ENCODE measurements at regions not wholly inside any gene's neighbourhood (a gene's known extent, or its start where the extent isn't known, plus 50 kb on each side); places are given as distances from the start of the nearest gene placed in this dataset.
"Not testable (repeated sequence)": the region's sequence is repeated elsewhere in the genome, so short reads cannot be mapped to it uniquely, and the experiment has no call there.

DNA sequence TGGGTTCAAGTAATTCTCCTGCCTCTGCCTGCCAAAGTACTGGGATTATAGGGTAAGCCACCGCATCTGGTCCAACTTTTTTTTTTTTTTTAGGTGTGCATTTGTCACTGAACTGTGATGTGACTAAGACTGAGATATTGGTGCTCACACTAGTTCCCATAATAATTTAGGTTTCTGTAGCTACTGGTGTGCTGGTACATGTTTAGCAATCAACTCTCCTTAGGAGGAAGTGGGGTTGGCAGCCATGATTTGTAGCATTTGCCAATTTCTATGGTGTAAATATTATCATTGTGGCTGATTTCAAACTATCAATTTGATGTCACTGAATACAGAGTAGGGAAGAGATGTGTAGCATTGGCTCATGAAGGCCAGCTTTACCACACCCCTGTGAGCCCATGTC is 372.7 kb downstream of the EDEM1 start:
- no peak for DNase-seq

GRCh38 chr3:5563537-5564277 is 376.2 kb downstream of the EDEM1 start:
- peak; percentile 42 for DNase-seq

DNA sequence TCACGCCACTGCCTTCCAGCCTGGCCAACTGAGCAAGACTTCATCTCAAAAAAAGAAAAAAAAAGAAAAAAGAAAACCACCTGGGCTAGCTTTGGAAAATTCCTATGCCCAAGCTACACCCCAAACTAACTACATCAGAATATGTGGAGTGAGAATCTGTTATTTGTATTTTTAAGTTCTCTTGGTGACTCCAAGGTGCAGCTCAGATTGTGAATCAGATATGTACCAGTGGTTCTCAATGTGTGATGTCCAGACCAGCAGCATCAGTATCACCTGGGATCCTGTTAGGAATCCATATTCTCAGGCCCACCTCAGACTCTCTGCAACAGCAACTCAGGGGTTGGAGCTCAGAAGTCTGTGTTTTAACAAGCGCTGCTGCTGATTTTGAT is 376.8 kb downstream of the EDEM1 start:
- DNase-seq: no peak

DNA sequence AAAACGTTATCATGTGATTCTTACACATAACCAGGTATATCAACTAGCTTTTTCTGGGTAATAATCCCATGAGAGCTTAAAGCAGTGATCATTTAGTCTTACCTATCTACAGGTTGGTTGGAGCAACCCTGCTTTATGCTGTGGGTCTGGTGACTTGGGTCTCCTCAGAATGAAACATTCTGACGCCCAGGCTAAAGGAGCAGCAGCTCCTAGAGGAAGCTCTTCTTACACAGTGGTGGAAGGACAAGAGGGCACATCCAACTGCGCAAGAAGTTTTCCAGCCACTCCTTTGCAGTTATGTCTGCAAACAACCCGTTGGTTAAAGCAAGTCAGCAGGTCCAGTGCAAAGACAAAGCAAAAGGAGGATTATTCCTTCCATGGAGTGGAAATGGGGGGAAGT is 377.5 kb downstream of the EDEM1 start:
- DNase-seq: peak; percentile 7

DNA sequence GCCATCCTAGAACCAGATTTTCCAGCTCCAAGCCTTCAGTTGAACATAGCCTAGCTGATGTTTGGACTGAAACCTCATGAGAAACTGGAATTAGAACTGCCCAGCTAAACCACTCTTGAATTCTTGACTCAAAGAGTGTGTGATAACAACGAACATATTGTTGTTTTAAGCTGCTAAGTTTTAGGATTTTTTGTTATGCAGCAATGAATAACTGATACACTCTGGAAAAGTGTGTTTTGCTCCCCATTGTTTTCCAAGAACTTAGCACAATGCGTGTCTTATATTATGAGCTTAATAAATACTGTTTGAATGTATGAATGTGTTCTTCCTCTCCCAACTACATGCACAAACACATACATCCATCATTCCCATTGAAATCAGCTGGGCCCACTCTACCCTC is 379.6 kb downstream of the EDEM1 start:
- no peak for DNase-seq

DNA sequence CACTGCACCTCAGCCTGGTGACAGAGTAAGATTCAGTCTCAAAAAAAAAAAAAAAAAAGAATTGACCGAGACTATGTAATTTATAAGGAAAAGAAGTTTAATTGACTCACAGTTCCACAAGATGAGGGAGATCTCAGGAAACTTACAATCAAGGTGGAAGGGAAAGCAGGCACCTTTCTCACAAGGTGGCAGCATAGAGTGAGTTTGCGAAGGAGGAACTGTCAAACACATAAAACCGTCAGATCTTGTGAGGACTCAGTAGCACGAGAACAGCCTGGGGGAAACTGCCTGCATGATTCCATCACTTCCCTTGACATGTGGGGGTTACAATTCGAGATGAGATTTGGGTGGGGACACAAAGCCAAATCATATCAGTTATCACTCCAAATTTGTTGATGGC is 380.9 kb downstream of the EDEM1 start:
- DNase-seq: peak; percentile 41

- DNase-seq: no peak
These were observed 381.6 kb downstream of the EDEM1 start for GRCh38 chr3:5569152-5569551.

DNA sequence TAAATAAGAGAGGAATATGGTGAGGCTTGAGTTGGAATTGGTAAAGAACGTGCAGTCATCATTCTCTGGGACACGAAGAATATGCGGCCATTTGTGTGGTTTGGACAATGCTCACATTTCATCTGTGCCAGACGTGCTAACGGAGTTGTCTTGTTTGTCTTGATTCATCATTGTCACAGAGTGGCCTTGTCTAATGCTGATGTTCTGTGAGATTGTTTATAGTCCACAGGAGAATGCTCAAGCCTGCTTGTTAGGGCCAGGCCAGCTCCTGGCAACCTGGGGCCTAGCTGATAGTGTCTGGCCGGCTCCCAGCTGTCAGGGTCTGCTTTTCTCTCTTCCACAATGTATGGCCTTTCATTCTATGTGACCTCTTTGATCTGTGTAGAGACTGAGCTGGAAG is 384.7 kb downstream of the EDEM1 start:
- DNase-seq: no peak

- DNase-seq: no peak
These were observed 388.9 kb downstream of the EDEM1 start for GRCh38 chr3:5576277-5577011.

GRCh38 chr3:5579139-5579602 is 391.7 kb downstream of the EDEM1 start:
- no peak for DNase-seq

DNA sequence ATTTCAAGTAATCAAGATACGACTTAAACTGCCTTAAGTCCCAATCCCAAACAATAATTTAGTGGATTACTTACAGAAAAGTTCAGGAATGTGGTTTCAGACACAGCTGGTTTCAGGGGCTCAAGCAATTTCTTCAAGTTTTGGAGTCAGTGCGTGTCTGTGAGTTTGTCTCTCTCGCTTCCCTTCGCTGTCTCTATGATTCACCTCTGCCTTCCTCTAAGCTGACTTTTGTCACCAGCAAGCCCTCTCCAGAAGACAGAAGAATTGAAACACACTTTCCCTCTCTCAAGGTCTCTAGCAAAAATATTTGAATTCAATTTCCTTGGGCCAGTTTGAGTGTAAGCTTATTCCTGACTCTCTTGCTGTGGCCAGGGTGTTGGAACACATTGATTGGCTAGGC is 392.4 kb downstream of the EDEM1 start:
- DNase-seq: no peak

GRCh38 chr3:5580826-5581225 is 393.3 kb downstream of the EDEM1 start:
- DNase-seq: no peak

DNA sequence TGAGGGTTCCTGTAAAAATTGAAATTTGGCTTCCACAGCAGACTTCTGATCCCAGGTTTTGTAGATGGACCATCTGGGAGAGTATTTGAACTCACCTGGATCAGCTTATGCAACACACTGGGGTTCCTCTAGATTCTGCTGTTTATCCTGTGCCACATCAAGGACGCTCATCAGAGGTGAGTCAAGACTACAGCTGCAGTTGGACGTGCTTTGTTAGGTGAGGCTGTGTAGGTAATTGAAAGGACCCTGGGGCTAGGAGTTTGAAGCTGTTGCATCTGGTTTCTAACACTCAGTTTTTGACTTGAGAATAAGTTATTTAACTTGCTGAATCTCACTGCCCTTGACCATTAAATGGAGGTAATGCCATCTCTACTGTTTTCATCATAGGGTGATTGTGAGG is 394.2 kb downstream of the EDEM1 start:
- DNase-seq: peak; percentile 2

- DNase-seq: no peak
These were observed 396.4 kb downstream of the EDEM1 start for GRCh38 chr3:5583920-5584319.

DNA sequence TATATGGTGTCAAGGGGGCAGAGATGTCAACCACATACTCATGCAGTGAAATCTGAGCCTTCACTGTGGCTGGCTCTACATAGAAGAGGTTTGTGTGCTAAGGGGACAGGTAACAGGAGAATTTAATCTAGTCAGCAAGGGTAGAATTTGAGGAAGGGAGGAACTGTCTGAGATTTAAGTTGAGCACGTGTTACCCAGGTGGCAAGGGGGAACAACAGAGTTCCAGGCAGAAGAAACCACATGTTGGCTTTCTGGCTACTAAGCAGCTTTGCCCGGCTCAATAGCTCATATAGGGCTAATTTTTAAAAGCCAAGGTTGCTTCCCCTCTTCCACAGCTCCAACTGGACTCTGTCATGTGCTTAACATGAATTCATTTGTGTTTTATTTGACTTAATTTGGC is 397.6 kb downstream of the EDEM1 start:
- DNase-seq: no peak

GRCh38 chr3:5606884-5607472 is 419.5 kb downstream of the EDEM1 start:
- DNase-seq: no peak

DNA sequence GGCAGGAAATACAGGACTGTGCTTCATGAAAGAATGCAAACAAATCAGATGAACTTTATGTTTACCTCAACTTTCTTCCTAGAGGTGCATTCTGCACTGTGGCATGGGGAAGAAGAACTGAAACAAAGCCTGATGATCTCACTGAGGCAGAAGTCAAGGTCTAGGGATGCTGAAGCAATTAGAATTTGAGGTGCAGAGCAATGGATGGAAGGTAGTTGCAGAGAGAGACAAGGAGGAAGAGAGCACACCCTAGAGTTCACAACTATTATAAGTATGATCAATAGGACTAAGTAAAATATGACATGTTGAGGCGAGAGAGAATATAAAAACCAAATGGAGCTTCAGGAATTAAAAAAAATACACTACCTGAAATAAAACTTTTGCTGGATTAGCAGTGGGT is 420.1 kb downstream of the EDEM1 start:
- DNase-seq: no peak

DNA sequence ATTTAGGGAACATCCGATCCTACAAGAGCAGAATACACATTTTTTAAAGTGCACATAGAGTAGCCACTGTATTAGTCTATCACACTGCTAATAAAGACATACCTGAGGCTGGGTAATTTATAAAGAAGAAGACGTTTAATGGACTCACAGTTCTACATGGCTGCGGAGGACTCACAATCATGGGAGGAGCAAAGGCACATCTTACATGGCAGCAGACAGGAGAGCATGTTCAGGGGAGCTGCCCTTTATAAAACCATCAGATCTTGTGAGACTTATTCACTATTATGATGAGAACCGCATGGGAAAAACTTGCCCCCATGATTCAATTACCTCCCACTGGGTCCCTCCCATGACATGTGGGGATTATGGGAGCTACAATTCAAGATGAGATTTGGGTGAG is 421.5 kb downstream of the EDEM1 start:
- not testable (repeated sequence) for DNase-seq

GRCh38 chr3:5613599-5613998 is 426.1 kb downstream of the EDEM1 start:
- DNase-seq: no peak

DNA sequence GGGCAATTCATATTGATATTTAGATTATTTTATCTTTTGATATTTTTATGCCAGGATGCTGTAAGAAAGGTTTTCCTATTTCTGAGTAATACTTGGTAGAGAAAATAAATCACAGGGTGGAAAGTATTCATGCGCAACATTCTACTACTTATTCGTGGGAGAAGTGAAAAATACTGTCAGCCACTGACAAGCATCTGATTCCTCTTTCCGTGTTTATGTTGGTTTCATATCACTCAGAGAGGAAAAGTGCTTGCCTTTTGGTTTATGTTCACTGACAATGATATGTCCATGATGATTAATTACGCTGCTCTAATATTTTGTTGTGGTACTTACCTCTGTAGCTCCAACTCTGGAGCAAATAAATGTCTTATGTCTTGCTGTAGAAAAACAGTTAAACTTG is 429.4 kb downstream of the EDEM1 start:
- no peak for DNase-seq

DNA sequence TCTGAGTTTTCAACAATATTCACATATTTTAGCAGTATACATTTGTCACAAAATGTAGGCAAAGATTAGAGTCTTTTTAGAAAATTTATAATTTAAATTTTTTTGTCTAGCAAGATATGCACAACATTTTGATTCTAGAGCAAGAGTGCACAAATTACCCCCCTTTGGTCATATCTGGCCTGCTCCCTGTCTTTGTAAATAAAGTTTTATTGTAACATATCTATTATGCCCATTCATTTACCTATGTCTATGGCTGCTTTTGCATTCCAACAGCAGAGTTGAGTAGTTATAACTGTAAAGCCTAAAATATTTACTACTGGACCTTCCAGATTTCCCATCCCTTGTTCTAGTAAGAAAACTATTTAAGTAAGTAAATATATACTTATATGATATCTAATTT is 430.7 kb downstream of the EDEM1 start:
- DNase-seq: no peak

DNA sequence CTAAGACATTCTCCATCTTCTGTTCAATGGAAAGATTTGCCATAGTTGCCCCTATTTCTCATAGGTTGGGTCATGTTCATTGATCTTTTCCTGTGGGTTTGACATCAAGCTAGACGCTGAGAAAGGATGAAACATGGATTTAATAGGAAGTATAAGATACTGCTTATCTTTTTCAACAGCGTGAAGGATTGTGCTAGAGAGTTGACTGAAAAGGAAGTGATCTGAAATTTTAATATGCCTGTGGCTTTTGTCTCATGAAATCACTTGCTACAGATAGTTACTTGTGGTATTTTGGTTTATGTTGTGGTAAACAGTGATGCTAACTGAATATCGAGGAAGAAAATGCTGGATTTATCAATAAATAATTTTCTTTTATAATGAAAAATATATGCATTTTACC is 442.9 kb downstream of the EDEM1 start:
- DNase-seq: no peak

- no peak for DNase-seq
These were observed 446.5 kb downstream of the EDEM1 start for GRCh38 chr3:5633960-5634359.

DNA sequence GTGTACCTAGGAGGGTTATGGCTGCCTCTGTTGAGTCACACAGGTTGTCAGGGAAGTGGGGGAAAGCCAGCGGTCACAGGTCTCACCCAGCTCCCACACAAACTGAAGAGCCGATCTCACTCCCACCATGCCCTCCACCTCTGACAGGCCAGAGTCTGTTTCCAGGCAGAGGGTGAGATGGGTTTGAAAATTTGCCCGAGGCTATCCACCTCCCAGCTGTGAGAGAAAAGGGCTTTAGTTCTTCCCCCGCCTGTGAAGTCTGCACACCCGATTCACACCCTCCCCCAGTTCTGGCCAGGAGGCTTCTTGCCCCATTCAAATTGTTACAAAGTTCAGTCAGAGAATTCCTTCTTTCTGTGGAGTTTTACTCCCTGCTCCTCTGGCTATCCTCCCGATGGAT is 446.9 kb downstream of the EDEM1 start:
- DNase-seq: no peak

All from NCI-H69 (cell line).